ENCODE measurements at regions not wholly inside any gene's neighbourhood (a gene's known extent, or its start where the extent isn't known, plus 50 kb on each side); places are given as distances from the start of the nearest gene placed in this dataset.

DNA sequence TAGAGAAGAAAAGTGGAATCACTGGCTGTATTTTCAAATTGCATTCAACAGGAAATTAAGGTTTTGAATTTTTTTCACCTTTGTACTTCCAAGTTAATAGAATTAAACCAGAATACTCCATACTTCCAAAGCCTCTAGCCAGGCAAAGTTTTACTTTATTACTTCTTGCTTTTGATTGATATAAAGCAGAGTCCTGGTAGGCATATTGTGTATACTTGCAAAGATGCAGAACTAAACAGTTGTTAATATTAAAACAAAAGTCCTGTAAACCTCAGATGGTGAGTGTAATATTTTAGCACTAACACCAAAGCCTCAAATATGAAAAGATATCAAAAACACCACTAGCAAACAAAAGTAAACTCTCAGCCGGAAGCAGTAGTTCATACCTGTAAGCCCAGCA is 107.2 kb upstream of the C2CD4B start:
- DNase-seq, result no peak

DNA sequence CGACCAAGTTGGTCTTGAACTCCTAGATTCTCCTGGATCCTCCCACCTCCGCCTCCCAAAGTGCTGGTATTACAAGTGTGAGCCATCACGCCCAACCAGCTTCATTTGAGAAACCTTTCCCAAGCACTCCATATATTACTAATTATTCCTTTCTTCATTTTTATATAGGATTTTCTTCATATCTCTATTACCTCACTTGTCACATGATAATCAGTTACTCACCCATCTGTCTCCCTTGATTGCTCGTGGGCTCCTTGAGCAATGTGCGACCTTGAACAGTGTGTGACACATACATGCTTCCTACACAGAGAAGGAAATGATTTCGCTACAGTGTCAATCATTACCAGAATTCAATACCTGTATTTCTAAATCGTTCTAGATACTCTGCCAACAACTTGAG is 110.7 kb upstream of the C2CD4B start:
- no peak for DNase-seq

DNA sequence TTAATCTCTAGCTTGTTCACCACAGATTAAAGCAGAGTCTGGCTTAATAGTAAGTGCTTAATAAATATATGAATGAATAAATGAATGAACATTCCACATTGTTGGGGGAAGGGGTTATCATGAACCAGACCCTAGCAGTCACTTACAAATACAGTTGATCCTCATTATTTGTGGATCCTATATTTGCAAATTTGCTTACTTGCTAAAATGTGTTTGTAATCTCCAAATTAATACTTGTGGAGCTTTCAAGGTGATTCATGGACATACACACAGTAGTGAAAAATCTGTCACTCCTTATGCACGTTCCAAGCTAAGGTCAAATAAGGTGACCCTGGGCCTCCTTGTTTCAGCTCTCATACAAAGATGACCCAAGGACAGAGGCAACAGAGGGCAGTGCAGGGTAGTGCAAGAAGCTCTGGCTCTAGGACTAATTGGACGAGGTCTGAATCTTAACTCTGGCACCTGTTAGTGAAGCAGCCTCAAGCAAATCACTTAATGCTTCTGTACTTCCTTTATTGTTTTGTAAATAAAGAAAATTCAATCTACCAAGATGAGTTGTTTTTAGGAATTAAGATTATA is 112.8 kb upstream of the C2CD4B start:
- no peak for DNase-seq

DNA sequence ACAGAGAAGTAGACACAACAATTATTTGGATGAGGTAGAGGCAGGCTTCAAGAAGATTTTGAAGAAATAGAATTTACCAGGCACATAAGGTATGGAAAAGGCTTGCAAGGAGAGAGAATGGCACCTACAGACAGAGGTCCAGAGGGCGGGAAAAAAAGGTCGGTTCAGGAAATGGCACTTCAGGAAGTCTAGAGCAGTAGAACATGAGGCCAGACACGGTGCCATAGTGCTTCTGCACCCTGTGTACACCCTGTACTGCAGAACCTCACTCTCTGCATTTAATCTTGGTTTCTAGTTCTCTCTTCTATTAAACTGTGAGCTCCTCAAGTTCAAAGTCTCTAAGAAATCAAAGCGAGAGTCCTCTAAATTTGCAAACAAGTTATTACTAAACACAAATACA is 113.4 kb upstream of the C2CD4B start:
- DNase-seq, result no peak

DNA sequence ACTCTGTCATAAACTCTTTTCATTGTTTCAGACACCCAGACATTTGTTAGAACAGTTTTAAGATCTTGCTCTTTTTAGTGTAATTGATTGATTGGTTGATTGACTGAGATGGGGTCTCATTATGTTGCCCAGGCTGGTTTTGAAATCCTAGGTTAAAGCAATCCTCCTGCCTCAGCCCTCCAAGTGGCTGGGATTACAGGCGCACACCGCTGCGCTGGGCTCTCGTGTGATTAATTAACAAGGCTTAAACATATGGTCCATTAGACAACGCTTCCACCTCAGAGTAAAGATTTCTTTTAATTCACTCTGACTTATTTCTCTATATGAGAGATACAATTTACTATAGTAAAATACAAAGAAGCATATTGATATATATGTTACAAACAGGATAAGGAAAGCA is 114.0 kb upstream of the C2CD4B start:
- DNase-seq, result no peak

DNA sequence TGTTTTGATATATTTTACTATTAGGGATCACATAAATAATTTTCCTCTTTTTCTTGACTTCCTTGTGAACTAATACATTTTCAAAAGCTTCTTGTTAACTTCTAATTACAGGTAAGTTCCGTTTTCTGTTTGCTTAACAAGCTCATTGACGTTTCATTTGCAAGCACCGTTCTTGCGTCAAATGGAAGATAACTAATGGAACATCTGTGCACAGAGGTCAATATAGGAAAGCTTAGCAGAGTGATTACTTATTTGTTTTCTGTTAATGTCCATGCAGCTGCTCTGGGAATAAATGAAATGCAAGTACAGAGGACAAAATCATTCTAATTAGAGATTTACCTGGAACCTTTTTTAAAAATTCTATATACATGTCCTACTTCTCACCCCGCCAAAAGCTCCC is 115.5 kb upstream of the C2CD4B start:
- no peak for DNase-seq

DNA sequence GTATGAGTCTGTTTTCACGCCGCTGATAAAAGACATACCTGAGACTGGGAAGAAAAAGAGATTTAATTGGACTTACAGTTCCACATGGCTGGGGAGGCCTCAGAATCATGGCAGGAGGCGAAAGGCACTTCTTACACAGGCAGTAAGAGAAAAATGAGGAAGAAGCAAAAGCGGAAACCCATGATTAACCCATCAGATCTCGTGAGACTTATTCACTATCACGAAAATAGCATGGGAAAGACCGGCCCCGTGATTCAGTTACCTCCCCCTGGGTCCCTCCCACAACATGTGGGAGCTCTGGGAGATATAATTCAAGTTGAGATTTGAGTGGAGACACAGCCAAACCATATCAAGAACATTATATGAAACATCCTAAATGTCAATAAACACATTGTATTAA is 116.7 kb upstream of the C2CD4B start:
- DNase-seq, result peak; percentile 89

DNA sequence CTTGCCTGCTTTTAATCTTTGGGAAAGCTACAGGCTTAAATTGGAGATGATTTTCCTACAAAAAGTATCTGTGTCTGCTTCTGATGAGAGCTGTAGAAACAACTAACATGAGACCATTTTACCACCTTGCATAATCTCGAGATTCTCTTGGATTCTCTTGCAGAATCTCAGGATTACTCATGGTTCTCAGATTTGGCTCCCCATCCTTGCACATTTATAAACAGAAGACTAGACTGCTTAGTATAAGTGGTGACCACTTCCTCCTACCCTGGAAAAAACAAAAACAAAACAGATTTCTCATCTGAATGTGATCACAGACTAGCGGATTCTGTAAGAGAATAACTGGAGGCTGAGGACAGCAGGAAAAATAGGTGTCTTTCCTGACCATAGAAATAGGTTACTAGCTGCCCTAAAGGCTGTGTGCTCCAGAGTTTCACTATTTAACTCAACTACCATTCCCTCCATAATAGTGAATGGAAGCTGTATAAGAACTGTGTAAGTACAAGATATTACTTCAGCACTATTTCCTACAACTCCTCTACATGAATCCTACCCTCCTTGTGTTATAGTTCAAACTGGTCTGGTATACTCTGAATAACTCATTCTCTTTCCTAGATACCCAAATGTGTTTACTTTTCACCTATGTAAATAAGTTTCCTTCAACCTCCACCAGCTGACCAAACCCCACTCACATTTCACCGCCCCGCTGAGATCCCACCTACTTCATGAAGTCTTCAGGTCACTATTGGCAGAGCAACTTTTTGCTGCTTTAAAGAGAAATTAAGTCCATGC is 122.2 kb upstream of the C2CD4B start:
- no peak for DNase-seq

DNA sequence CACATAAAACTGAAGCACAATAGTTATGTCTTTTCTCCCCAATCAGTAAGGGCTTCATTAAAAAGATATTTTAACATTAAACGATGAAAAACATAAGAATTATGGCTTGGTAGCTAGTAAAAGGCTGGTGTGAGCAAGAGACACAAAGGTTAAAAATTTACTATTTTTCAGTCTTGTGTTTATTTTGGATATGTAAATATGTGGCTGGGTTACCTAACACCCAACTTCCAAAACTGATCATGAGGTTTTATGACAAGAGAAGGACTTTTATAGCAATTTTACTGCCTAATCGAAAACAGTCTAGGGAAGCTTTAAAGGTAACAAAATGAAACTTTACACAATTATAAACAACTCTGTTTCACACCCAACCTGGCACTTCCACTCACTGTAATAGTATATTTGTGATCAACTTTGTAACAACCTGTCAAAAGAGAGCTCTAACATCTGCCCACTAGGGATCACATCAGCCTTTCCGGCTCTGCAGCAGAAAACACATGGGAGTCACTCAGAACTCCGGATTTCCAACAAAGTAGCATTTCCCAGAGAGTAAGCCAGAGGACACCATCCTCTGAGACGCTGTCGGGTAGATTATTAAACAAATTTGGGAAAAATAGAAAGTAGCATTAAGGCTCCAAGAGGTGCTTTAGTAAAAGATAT is 123.4 kb upstream of the C2CD4B start:
- DNase-seq, result no peak

DNA sequence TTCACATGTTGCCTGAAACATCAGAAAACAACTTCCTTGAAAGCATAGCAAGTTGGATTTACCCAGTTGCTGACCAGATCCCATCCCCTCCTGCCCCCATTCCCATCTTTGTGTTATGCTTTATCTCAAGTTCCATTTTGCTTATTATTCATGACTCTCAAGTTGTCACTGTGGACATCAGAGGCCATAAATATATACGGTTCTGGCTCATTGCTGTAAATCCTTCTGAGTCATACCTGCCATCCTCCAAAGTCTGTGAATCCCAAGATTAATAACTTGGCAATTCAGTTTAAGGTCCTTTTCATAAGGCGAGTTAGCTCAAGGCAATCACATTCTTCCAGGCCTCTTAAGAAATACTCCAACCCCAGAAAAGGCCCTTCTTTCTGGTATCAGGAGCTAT is 126.2 kb upstream of the C2CD4B start:
- DNase-seq, result no peak

DNA sequence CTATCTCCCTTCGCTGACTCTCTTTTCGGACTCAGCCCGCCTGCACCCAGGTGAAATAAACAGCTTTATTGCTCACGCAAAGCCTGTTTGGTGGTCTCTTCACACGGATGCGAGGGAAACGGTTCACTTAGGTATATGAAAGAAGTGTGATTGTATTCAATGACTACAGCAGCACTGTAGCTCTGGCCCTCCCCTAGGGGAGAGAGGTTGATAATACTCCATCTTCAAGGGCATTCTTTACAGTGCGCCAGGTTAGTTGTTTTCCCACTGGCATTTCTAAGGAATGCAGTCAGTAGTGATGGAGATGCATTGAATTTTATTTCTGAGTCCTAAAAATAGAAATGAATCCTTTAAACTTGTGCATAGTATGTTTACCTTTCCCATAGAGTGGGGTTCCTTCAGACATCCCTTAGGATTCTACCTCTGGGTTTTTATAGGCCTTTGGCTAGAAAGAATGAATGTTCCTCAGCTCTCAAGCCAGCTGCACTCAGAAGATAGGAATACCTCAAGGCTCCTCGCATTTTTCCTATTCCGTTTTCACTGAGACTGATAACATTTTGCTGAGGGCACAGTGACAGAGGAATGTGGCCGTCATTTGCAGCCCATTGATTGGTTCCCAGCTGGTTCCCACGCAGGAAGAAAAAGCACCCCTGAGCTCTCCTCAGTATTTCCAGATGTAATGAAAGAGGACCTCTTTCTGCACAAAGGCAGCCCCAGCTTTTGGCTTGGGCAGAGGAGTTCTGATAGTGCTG is 131.8 kb upstream of the C2CD4B start:
- no peak for DNase-seq

DNA sequence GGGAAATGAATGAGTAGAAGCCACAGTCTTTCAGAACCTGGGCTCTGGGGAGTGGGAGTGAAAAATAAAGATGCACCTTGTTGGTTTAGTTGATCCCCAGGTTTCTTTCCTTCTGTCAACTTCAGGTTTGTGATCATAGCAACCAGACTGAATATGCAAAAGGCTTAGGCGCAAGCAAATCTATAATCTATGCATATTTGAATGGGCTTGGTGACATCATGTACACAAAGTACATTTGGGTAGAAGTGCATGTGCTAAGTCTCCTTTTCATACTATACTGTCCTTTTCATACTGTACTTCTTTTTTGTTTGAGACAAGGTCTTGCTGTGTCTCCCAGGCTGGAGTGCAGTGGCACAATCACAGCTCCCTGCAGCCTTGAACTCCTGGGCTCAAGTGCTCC is 132.4 kb upstream of the C2CD4B start:
- no peak for DNase-seq

DNA sequence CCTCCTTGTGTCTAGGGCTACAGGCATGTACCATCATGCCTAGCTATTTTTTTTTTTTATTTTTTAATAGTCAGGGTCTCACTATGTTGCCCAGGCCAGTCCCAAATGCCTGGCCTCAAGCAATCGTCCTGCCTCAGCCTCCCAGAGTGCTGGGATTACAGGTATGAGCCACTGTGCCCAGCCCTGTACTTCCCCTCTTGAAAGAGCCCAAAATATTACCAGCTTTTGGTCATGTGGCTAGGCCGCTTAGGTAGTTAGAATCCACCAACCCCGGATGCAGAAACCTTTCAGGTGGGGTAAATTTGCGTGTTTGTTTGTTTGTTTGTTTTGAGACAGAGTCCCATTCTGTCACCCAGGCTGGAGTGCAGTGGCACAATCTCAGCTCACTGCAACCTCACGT is 132.8 kb upstream of the C2CD4B start:
- no peak for DNase-seq

DNA sequence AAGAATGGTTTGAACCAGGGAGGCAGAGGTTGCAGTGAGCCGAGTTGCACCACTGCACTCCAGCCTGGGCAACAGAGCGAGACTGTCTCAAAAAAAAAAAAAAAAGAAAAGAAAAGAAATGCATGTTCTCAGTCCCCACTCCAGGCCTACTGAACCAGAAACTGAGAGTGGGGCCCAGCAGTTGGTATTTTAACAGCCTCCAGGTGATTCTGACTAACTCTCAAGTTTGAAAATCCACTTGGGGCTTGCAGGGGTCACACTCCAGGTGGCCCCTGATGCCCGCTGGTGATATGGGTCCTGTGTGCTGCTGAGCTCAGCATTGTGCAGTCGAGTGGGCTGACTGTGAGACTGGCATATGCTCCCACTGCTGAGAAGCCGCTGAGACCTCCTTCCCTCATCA is 133.7 kb upstream of the C2CD4B start:
- no peak for DNase-seq

DNA sequence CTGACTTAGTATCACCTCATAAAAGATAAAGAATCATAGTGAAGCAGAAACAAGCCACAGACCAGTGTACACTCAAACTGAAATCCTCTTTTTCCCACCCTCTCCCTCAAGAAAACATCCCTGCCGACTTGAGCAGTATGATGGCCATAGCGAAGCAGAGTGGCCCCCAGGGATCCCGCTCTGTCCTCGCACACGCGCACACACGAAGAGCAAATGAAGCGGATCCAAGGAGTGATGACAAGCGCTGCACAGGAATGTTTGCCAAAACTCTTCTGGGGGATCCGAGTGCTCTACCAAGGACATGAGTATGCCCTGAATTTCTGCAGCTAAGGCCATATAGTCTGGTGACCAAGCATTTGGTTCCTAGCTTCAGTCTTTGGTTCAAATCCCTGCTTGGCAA is 134.5 kb upstream of the C2CD4B start:
- no peak for DNase-seq

DNA sequence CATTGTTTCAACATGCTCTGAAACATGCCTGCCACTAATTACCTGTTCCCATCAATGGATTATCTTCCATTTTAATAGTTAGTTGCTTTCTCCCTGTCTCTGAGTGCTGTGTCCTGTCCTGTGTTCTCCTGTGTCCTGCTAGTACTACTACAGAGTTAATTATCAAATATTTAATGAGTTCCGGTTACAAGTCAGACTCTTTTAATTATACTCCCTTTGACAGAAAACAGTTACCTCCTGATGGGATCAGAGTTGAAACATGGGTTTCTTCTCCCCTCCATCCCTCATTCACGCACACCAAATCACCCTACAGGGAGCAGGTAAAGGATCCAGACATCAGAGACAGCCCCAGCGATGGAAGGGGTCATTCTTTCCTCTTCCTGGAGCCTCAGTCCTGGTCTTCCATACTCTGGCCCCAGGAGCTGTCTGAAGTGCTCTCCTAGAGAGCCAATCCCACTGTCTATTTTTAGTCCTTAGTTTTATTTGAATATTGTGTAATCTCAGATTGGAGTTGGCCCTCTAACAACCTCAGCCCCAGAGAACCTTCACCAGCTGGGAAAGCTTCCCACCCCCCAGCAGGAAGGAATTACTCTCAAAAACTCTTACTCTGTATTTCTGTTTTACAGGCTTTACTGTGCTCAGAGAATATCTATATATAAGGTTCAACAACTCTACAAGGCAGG is 137.0 kb upstream of the C2CD4B start:
- no peak for DNase-seq

DNA sequence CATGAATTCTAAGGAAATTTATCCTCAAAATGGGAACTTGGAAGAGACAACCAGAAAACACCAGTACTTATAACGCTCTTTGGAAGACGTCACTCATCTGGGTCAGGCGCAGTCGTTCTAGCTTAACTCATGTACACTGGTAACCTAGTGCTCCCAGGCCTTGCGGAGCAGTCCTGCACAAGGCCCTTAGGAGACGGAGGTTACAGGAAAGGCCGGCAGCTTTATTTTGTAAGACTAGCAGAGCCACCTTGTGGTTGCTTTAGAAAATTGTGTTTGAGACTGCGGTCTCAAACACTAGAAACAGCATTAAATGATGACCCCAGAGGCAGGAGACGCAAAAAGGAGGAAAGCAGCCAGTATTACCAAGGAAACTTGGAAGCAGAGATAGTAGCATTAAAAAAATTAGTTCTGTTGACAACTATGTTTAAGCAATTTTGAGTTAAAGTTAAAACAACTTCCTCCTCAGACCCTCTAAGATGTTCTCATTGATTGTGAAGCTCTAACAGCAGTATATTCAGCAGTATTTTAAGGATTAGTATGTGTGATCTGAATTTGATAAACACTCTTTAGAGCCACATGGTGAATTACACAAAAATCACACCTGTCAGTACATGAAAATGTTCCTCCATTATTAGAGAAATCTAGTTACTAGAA is 141.9 kb upstream of the C2CD4B start:
- DNase-seq, result peak; percentile 85

DNA sequence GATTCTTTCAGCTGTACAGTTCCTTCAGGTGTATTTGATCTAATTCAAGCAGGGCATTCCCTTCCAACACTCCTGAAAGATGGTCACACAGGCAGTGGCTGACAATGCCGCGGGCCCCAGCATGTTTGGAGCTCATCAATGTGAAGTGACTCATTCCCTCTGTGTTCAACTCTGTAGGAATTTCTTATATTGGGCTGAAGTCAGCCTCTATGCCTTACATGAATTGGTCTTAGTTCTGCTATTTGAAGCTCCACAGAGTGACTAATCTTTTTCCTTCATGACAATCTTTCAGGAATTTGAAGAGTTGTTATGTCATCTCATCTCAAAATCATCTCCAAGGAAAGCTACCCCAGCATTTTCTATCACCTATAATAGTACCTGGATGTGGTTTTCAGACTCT is 142.5 kb upstream of the C2CD4B start:
- DNase-seq, result no peak

DNA sequence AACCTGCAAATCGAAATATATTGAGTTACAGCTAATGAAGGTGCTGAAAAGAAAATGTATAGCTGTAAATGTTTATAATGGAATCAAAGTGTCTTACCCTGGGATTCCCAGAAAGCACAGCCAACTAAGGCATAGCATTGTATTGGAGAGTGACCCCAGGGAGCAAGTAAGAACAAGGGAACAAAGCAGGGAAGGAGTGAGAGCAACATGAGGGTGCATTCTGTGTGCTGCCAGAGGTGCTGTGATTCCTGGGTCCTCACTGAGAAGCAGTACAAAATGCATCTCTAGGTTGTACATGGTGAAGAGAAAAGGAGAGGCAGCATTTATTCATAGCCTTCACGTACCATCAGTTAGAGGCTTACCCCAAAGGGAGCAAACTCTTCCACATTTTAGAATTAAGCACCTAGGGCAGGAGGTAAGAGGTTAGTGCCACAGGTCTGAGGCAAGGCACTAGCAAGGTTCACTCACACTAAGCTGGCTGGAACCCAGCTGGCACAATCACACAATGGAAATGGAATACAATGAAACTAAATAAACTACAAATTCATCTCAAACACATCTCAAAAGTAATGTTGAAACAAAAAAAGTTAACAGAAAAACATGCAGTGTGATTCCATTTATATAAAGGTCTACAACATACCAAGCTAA is 151.5 kb upstream of the C2CD4B start:
- no peak for DNase-seq

DNA sequence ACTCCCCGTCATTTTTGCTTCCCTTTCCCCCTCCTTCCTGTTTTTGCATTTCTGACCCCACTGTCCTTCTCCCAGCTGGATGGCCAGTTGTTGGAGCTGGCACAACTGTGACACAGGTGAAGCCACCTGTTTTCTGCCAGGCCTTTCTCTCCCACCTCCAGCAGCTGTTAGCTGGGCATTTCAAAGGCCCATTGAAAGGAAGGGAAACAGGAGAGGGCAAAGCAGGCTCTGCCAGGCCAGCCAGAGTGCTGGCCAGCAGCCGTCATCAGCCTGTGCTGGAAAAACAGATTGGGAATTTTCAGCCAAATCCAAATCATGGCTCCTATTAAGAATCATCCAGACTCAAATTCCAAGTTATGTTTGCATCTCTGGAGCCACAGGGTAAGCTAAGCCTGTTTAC is 155.2 kb upstream of the C2CD4B start:
- DNase-seq, result no peak

DNA sequence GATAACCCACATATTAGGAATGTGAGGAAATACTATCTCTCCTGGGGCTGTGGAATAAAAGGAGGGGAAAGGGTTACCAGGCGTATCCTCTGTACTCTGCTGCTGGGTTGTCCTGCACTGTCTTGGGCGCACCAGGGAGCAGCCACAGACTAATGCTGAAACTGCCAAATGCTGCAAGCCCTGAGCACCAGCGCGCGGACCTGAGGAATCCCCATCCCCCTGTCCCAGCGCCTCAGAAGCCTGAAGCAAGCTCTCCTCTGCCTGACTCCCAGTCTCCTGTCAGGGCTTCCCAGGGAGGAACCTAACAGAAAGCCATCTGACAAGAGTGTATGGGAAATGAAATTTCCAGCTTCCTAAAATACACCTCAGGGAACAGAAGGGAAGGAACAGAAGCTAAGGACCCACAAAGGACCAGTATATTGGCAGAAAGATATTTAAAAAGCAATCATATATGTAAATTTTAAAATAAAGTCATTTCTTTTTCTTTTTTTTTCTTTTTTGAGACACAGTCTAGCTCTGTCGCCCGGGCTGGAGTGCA is 158.3 kb upstream of the C2CD4B start:
- no peak for DNase-seq

DNA sequence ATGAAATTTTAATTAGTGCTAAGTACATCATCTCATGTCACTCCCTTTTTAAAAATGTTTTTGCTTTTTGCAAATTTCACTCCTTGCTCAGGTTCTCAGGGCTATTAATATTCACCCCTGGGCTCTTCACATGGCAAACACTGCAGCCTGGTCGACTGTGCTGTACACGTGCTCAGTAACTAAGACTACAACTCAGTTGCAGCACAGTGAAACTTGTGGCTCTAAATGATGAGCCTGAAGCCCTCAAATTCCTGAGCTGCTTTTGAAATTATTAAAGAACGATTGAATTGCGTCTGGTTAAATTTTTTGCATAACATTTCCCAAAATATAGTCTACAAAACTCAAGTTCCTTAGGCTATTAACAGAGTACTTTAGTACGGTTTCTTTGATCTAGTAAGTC is 159.3 kb upstream of the C2CD4B start:
- no peak for DNase-seq

Measured in OCI-M1 (cell line).